ENCODE measurements at regions not wholly inside any gene's neighbourhood (a gene's known extent, or its start where the extent isn't known, plus 50 kb on each side); places are given as distances from the start of the nearest gene placed in this dataset.

DNA sequence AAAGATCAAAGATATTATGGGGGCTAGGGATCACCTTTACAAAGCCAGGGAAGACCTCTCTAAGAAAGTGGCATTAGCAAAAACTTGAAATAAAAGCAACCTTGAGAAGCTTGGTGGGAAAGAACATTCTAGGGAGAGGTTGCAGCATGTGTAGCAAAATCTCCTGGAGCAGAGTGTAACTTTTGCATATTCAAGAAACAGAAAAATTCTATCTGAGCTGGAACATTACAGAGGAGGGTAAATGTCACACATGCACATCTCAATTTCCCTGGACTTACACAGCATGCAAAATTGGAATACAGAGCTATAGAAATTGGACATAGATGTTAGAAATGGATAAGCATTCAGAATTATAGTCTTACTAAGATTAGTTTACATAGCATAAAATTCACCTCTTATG, 510.0 kb downstream of the CETN3 start:
- TF ChIP-seq, protein P1, sequence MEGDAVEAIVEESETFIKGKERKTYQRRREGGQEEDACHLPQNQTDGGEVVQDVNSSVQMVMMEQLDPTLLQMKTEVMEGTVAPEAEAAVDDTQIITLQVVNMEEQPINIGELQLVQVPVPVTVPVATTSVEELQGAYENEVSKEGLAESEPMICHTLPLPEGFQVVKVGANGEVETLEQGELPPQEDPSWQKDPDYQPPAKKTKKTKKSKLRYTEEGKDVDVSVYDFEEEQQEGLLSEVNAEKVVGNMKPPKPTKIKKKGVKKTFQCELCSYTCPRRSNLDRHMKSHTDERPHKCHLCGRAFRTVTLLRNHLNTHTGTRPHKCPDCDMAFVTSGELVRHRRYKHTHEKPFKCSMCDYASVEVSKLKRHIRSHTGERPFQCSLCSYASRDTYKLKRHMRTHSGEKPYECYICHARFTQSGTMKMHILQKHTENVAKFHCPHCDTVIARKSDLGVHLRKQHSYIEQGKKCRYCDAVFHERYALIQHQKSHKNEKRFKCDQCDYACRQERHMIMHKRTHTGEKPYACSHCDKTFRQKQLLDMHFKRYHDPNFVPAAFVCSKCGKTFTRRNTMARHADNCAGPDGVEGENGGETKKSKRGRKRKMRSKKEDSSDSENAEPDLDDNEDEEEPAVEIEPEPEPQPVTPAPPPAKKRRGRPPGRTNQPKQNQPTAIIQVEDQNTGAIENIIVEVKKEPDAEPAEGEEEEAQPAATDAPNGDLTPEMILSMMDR (IDR thresholded peaks at IDR 0.05 in 8 of 11, conservative IDR thresholded peaks at IDR 0.05 in 3 of 11) = no peak
- no peak for TF ChIP-seq POLR2AphosphoS5 (IDR thresholded peaks at IDR 0.05)

All from spleen (tissue), 7 donors.